GM18517 (cell line): ENCODE measurements at regions not wholly inside any gene's neighbourhood (a gene's known extent, or its start where the extent isn't known, plus 50 kb on each side); places are given as distances from the start of the nearest gene placed in this dataset.

ENCODE experiments used
- ATAC-seq: cut with Tn5 transposase; IDR thresholded peaks from one replicate; pipeline ENCODE4 v1.9.1; 2021; ENCODE audit warnings: mild to moderate bottlenecking, moderate library complexity; ENCODE audit not compliant: unreplicated experiment

GRCh38 chr13:26942184-26942583 lies 181.6 kb upstream of the GPR12 start:
- no peak for ATAC-seq

DNA sequence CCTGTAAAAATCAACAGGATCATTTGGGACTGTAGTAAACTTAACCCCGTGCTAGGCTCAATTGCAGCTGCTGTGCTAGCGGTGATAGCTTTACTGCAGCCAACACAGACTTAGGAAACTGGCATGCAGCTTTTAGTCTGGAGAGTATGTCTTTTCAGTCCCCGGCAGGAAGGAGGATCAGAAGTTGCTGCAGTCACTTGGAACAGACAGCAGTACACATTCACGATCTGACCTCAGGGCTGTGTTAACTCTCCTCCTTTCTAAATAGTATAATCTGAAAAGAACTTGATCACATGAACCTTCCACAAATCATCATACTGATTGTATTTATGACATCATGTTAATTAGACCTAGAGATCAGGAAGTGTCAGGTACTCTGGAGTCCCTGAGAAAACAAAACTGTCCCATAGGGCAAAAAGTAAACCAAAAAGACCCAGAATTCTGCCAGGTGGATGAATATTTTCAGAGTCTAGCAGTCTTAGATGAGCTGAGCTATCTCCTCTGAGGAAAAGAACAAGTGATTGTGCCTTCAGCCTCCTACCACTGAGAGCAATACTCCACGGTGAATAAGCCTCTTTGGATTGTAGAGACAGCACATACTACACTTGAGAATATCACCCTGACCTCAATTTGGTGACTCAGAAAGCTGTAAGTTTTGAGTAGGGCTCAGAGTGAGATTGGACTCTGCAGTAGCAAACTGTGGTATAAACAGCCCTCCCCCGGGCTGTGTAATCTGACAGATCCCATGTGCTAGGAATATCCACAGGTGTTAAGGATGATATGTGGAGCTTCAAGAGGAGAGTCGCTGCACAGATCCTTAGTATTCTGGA lies 181.0 kb upstream of the GPR12 start:
- no peak for ATAC-seq

GRCh38 chr13:26934096-26934495 lies 173.5 kb upstream of the GPR12 start:
- no peak for ATAC-seq

GRCh38 chr13:26932465-26932864 lies 171.9 kb upstream of the GPR12 start:
- ATAC-seq: no peak

GRCh38 chr13:26929971-26930730 lies 169.6 kb upstream of the GPR12 start:
- ATAC-seq: no peak

GRCh38 chr13:26927511-26927910 lies 166.9 kb upstream of the GPR12 start:
- no peak for ATAC-seq

- no peak for ATAC-seq
Measured at GRCh38 chr13:26926371-26926770, 165.8 kb upstream of the GPR12 start.

DNA sequence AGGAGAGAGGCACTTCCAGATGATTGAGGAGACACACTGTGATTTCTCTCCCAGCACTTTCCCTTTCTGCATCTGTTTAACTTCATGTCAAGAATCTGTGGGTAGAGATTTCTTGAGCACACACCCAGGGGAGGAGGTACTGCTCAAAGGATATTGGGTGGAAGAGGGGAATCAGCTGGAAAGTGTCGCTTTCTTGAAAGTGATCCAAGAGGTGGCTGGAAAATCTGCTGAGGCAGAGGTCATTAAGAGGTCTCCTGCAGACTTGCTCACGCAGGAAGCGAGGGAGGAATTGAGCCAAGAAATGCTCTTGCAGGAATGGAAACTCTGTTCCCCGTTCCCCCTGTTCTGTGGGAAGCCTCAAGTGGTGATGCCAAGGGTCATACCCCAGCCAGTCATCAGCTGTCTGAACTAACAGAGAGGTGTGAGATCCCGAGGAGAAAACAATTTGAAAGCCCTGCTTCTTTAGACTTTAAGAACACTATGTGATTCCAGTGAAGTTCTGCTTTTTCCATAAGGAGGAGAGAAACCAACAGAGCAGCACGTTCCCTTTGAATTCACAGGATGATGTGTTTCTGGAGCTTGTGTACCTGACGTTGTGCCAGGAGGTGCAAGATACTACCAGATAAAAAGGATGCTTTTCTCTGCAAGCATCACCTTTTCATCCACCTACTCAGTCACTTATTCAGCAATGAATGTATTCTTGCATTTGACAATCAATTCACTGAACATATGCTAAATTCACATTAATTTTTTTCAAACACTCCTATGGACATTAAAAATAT lies 163.4 kb upstream of the GPR12 start:
- no peak for ATAC-seq

DNA sequence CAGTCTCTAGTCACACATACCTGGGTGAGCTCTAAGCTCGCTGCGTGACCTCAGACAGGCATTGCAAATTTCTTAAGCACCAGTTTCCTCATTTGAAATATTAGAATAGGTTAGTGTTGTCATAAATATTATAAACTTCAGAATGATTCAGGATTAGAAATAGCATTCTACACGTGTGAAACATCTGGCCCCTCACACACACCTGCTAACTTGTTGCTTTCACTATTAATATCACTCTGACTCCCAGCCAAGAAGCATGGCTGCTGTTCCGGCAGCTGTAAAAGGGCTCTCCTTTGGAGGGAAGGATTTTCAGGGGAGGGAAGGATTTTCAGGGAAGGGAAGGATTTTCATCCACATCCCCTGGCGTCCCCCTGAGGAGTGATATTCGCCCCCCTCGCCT lies 161.3 kb upstream of the GPR12 start:
- ATAC-seq: no peak

GRCh38 chr13:26920614-26921355 lies 160.2 kb upstream of the GPR12 start:
- ATAC-seq: no peak

GRCh38 chr13:26919732-26920131 lies 159.1 kb upstream of the GPR12 start:
- ATAC-seq: no peak

GRCh38 chr13:26919311-26919710 lies 158.7 kb upstream of the GPR12 start:
- ATAC-seq: no peak

DNA sequence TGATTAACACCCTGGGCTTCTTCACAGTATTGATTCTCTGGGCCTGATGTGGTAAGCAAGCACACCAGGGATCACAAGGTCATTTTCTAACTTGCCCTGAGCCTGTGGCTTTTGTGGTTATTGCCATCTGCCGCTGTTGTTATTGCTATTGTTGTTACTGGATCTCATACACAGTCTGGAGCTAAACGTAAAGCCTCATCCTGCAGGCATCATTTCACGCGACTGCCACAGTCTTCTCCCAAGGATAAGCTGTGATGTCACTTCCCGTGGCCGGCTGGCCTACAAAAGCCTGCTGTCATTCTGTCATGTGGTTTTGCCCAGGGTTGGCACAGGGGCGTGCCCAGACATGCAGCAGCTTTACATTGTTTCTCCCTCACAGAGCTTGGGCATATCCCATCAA lies 154.0 kb upstream of the GPR12 start:
- peak; percentile 63 for ATAC-seq

DNA sequence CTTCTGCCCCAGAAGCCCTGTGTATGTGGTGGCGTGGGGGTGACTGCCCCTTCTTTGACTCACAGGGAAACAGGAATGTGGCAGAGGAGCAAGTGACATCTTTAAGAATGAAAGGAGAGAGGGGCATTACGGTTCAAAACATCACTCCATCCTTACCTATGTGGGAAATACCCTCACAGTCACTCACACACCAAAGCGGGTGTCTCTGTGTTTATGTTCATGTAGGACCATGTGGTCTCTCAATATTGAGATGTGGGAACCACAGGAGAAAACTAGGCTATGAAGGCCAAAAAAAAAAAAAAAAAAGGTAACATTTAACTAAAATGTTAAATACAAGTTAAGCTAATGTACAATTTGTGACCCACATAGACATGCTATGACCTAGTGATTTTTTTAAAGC lies 153.6 kb upstream of the GPR12 start:
- no peak for ATAC-seq

DNA sequence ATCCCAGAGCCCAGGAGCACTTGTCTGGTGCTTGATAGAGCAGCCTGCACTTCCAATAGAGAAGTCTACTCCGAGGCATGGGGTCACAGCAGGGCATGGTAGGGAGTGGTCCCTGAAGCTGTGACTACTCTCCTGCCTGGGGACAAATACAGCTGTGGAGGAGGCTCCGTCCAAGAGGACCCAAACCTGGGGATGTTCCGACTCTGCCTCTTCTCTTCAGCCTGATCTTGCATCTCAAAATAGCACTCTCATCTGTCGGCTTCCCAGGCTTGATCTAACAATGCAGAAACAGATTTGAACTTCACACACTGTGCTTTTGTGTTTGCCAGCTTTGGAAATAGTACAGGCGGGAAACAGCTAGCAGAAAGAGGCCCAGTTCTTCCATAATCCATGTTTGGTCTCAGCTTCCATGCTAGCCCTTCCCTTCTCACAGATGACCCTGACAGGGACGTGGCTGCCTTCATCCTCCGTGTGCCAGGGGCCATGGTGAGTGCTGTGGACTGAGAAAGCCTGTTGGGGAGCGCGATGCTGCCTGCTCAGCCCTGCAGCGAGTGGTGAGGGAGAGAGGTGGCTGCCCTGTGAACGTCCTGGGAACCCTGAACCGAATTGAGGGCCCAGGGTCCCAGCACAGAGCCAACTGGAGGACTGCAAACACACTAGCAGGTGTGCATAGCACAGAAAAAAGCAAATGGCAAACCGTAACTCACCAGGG lies 150.3 kb upstream of the GPR12 start:
- ATAC-seq: no peak

- no peak for ATAC-seq
Measured at GRCh38 chr13:26909477-26909876, 148.9 kb upstream of the GPR12 start.

- no peak for ATAC-seq
Measured at GRCh38 chr13:26908126-26908525, 147.5 kb upstream of the GPR12 start.

DNA sequence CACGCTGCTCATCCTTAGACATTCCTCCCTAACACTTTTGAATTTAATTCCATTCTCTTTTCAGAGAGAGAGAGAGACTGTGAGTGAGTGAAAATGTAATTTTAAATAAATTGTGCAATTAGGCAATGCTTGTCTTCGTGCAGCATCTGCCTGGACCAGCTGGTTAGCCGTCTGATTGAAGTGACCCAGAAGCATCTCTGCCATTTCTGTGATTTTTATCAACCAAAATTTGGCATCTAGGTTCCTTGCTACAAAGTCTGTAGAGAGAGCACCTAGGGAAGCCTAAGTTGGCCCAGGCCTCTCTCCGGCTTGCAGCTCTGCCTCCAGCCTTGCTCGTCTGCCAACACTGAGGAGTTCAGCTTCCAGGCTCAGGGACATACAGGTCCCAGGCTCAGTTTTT lies 138.6 kb upstream of the GPR12 start:
- no peak for ATAC-seq

DNA sequence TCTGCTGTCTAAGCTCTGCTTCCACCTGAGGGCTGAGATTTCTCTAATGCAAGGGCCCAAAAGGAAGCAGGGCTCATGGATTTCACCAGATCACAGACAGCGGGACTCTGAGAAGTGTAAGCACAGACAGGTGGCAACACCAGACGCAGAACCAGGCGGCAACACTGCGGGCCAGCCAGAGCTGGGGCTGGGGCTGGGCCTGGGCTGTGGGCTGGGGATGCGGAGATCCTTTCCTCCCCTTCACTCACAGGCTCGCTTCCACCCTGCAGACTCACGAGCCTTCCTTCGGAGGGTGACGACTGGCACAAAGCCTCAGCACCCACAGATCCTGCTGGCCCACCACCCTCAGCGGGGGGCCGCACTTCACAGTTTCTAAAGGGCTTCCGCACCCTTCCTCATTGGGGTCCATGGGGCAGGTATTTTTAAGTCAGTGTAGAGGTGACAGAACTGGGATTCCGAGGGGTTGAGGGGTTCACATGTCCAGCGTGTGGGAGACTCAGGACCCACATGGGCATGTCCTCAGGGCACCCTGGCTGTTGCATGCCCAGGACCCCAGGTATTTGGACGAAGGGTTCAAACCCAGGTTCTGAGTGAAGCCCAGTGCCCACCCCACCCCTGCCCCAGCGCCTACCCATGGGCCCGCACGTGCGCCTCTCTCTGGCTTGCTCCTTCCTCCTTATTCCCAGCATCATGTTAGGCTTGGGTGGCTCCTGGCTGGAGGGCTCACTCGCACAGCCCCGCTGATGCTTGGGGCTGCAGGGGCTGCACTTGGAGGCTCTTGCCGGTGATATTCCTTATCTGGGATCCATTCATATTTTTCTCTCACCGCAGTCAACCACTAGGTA lies 137.3 kb upstream of the GPR12 start:
- no peak for ATAC-seq
